8988T (cell line): ENCODE measurements at regions not wholly inside any gene's neighbourhood (a gene's known extent, or its start where the extent isn't known, plus 50 kb on each side); places are given as distances from the start of the nearest gene placed in this dataset.
A peak's percentile ranks its signal among the peaks of the same experiment; 100 is the strongest.
"Not testable (repeated sequence)": the region's sequence is repeated elsewhere in the genome, so short reads cannot be mapped to it uniquely, and the experiment has no call there.

Source experiments
- DNase-seq: peaks from one replicate; pipeline ENCODE4 v3.0.0; 2011

GRCh38 chr11:28858076-28858475 is 749.9 kb downstream of the METTL15 start:
- no peak for DNase-seq

GRCh38 chr11:28849053-28849452 is 740.9 kb downstream of the METTL15 start:
- DNase-seq, result no peak

- DNase-seq, result no peak
These were observed 734.5 kb downstream of the METTL15 start for GRCh38 chr11:28842716-28843115.

- no peak for DNase-seq
These were observed 730.6 kb downstream of the METTL15 start for GRCh38 chr11:28838741-28839140.

GRCh38 chr11:28837599-28837998 is 729.4 kb downstream of the METTL15 start:
- no peak for DNase-seq

- DNase-seq, result peak; percentile 19
These were observed 728.3 kb downstream of the METTL15 start for GRCh38 chr11:28836285-28837081.

GRCh38 chr11:28835790-28836189 is 727.6 kb downstream of the METTL15 start:
- DNase-seq, result no peak

- DNase-seq, result no peak
These were observed 727.1 kb downstream of the METTL15 start for GRCh38 chr11:28835317-28835716.

GRCh38 chr11:28834877-28835276 is 726.7 kb downstream of the METTL15 start:
- DNase-seq, result no peak

- no peak for DNase-seq
These were observed 725.5 kb downstream of the METTL15 start for GRCh38 chr11:28833670-28834069.

GRCh38 chr11:28833169-28833568 is 725.0 kb downstream of the METTL15 start:
- no peak for DNase-seq

- DNase-seq, result no peak
These were observed 718.6 kb downstream of the METTL15 start for GRCh38 chr11:28826807-28827206.

GRCh38 chr11:28822576-28822975 is 714.4 kb downstream of the METTL15 start:
- no peak for DNase-seq

- DNase-seq, result no peak
These were observed 712.3 kb downstream of the METTL15 start for GRCh38 chr11:28820296-28820989.

- no peak for DNase-seq
These were observed 711.6 kb downstream of the METTL15 start for GRCh38 chr11:28819741-28820140.

GRCh38 chr11:28815110-28815509 is 706.9 kb downstream of the METTL15 start:
- no peak for DNase-seq

- no peak for DNase-seq
These were observed 700.6 kb downstream of the METTL15 start for GRCh38 chr11:28808771-28809170.

GRCh38 chr11:28799316-28799715 is 691.1 kb downstream of the METTL15 start:
- no peak for DNase-seq

GRCh38 chr11:28798286-28798685 is 690.1 kb downstream of the METTL15 start:
- no peak for DNase-seq

- no peak for DNase-seq
These were observed 689.3 kb downstream of the METTL15 start for GRCh38 chr11:28797536-28797935.

GRCh38 chr11:28794405-28794804 is 686.2 kb downstream of the METTL15 start:
- no peak for DNase-seq

GRCh38 chr11:28793282-28793738 is 685.1 kb downstream of the METTL15 start:
- DNase-seq, result no peak

- no peak for DNase-seq
These were observed 684.7 kb downstream of the METTL15 start for GRCh38 chr11:28792856-28793255.

- DNase-seq, result not testable (repeated sequence)
These were observed 679.7 kb downstream of the METTL15 start for GRCh38 chr11:28787897-28788296.
